K562 (cell line): ENCODE measurements at regions not wholly inside any gene's neighbourhood (a gene's known extent, or its start where the extent isn't known, plus 50 kb on each side); places are given as distances from the start of the nearest gene placed in this dataset.
A peak's percentile ranks its signal among the peaks of the same experiment; 100 is the strongest.

Source experiments
- ATAC-seq: fragments of 200-7000 bp; cut with Tn5 transposase; 3 replicates; pipeline ENCODE4 v1.9.1; 2020; ENCODE audit warnings: moderate library complexity
- BruUV-seq: library from RNA; stranded (reverse); fragments of 400-500 nt; replicated peaks from 2 replicates; lab custom pipeline; 2021; lab: Mats Ljungman, UMichigan
- CTCF ChIA-PET: fragments of 300-600 bp; formaldehyde crosslinking; extraction: SDS; loops from one replicate; lab custom pipeline; 2021; ENCODE audit warnings: low intra/inter-chr PET ratio; lab: Yijun Ruan, JAX
- POLR2A ChIA-PET: fragments of 300-600, 350-650 bp; sonication (Branson Sonifier 250); formaldehyde crosslinking; extraction: SDS; loops from one replicate; lab custom pipeline; 2021; ENCODE audit warnings: antibody characterized with exemption, inconsistent platforms; lab: Yijun Ruan, JAX
- DNase-seq, 4 experiments: peaks; one replicate each; pipeline versions ENCODE4 v3.0.0 to v3.0.0-alpha.2; 2011 to 2018; ENCODE audit warnings: low spot score in 3 of 4, mixed read lengths in 3 of 4; ENCODE audit errors: extremely low read depth in 1 of 4
- FAIRE-seq: peaks from 2 replicates; lab custom pipeline; 2011; peaks lifted over from hg19 to GRCh38; lab: Jason Lieb, UNC
- H2AFZ ChIP-seq: 2 replicates; pipeline ENCODE4 v1.6.0; 2011; ENCODE audit warnings: low read depth, low read length, control low read depth, inconsistent platforms
- H3K27ac ChIP-seq: fragments of 200-600 bp; 3 replicates; pipeline ENCODE4 v1.8.0; 2011; ENCODE audit warnings: low read depth, mild to moderate bottlenecking, control low read depth, inconsistent platforms, low read length, moderate library complexity, mixed read lengths; ENCODE audit errors: extremely low read depth
- H3K27me3 ChIP-seq, 2 experiments: fragments of 300-600 bp in 1 of 2; 2 replicates in 1 of 2; 3 replicates in 1 of 2; pipeline versions ENCODE4 v1.6.0 to v1.8.0; 2011; ENCODE audit warnings: inconsistent platforms in 2 of 2, low read length in 2 of 2, mild to moderate bottlenecking in 1 of 2, mixed read lengths in 1 of 2, moderate library complexity in 1 of 2; ENCODE audit not compliant: control insufficient read depth in 2 of 2, insufficient read depth in 2 of 2
- H3K36me3 ChIP-seq: fragments of 300-600 bp; 3 replicates; pipeline ENCODE4 v1.8.0; 2011; ENCODE audit warnings: mild to moderate bottlenecking, low read length, inconsistent platforms; ENCODE audit not compliant: control insufficient read depth, insufficient read depth
- H3K4me1 ChIP-seq, 2 experiments: fragments of 200-600 bp in 1 of 2; replicated peaks in 1 of 2; 2 replicates in 1 of 2; 3 replicates in 1 of 2; pipeline versions ENCODE4 v1.5.1 to v1.8.0; 2011; ENCODE audit warnings: inconsistent platforms in 2 of 2, low read length in 2 of 2, mild to moderate bottlenecking in 1 of 2, mixed read lengths in 1 of 2, moderate library complexity in 1 of 2; ENCODE audit not compliant: control insufficient read depth in 2 of 2, insufficient read depth in 2 of 2
- H3K4me2 ChIP-seq: 2 replicates; pipeline ENCODE4 v1.6.1; 2011; ENCODE audit warnings: low read length, control low read depth, inconsistent platforms, mixed read lengths; ENCODE audit not compliant: insufficient read depth
- H3K4me3 ChIP-seq: fragments of 200-600 bp; sonication (generic), shearing (Covaris generic); 2 replicates; pipeline ENCODE4 v1.5.1; 2016; ENCODE audit warnings: control low read depth, inconsistent platforms
- H3K79me2 ChIP-seq: fragments of 200-600 bp; 3 replicates; pipeline ENCODE4 v1.8.0; 2011; ENCODE audit warnings: low read length, inconsistent platforms; ENCODE audit not compliant: control insufficient read depth, insufficient read depth
- H3K9ac ChIP-seq, 2 experiments: 2 replicates each; pipeline versions ENCODE4 v1.6.0 to v1.6.1; 2011; ENCODE audit warnings: low read depth in 2 of 2, low read length in 2 of 2, control low read depth in 1 of 2, inconsistent platforms in 1 of 2, mild to moderate bottlenecking in 1 of 2, mixed read lengths in 1 of 2; ENCODE audit not compliant: insufficient read depth in 1 of 2
- H3K9me1 ChIP-seq: one replicate; pipeline ENCODE4 v1.6.0; 2011; ENCODE audit warnings: inconsistent platforms, mild to moderate bottlenecking, low read length, moderate library complexity; ENCODE audit not compliant: control insufficient read depth, insufficient read depth
- H3K9me3 ChIP-seq: replicated peaks from 2 replicates; pipeline ENCODE4 v1.5.1; 2011; ENCODE audit warnings: low read depth, low read length, inconsistent platforms; ENCODE audit not compliant: control insufficient read depth, insufficient read depth
- H4K20me1 ChIP-seq: replicated peaks from 2 replicates; pipeline ENCODE4 v1.6.1; 2011; ENCODE audit warnings: low read length, inconsistent platforms, mixed read lengths; ENCODE audit not compliant: control insufficient read depth, insufficient read depth
- ATF3 ChIP-seq, 2 experiments: fragments of 450-650 bp in 1 of 2; sonication (generic) in 1 of 2; formaldehyde crosslinking in 1 of 2; IDR thresholded peaks in 1 of 2; conservative IDR thresholded peaks in 1 of 2; 2 replicates each; pipeline versions ENCODE4 v1.6.1 to v1.8.1; 2016 to 2023; ENCODE audit warnings: mild to moderate bottlenecking in 2 of 2, moderate library complexity in 2 of 2, inconsistent platforms in 1 of 2, missing genetic modification reagents in 1 of 2
- BCOR ChIP-seq: fragments of 450-650 bp; IDR thresholded peaks from 2 replicates; pipeline ENCODE4 v1.6.1; 2016
- BRF1 ChIP-seq: IDR thresholded peaks from 3 replicates; pipeline ENCODE4 v1.6.1; 2011; ENCODE audit warnings: borderline replicate concordance, mild to moderate bottlenecking; ENCODE audit not compliant: insufficient read length; ENCODE audit errors: extremely low read depth
- ESRRA ChIP-seq: fragments of 450-650 bp; IDR thresholded peaks from 2 replicates; pipeline ENCODE4 v1.6.1; 2014; ENCODE audit warnings: low read depth, mild to moderate bottlenecking, moderate library complexity, borderline replicate concordance
- FOSL1 ChIP-seq: fragments of 200-800 bp; sonication (Bioruptor generic); conservative IDR thresholded peaks from 2 replicates; pipeline ENCODE4 v1.6.1; 2016; ENCODE audit warnings: missing genetic modification characterization, missing compliant biosample characterization
- HDAC2 ChIP-seq: fragments of 450-650 bp; IDR thresholded peaks from 2 replicates; pipeline ENCODE4 v1.6.1; 2016; ENCODE audit warnings: mild to moderate bottlenecking
- JUN ChIP-seq, 2 experiments: sonication (generic) in 1 of 2; formaldehyde crosslinking in 1 of 2; IDR thresholded peaks; 2 replicates each; pipeline versions ENCODE4 v1.6.1 to v1.8.0; 2012 to 2022; ENCODE audit warnings: borderline replicate concordance in 2 of 2, mild to moderate bottlenecking in 2 of 2, improper control_type of control experiment in 1 of 2, low read depth in 1 of 2, low read length in 1 of 2, missing genetic modification reagents in 1 of 2
- MEF2A ChIP-seq: IDR thresholded peaks from 2 replicates; pipeline ENCODE4 v1.6.1; 2011; ENCODE audit warnings: low read depth, mild to moderate bottlenecking, low read length, moderate library complexity; ENCODE audit not compliant: control insufficient read depth
- PHTF2 ChIP-seq: fragments of 250-450 bp; sonication (Bioruptor Pico); IDR thresholded peaks from 2 replicates; pipeline ENCODE4 v1.5.0; 2021; ENCODE audit warnings: mild to moderate bottlenecking
- RAD51 ChIP-seq: fragments of 450-650 bp; IDR thresholded peaks from 2 replicates; pipeline ENCODE4 v1.7.1; 2016; ENCODE audit warnings: low read depth, mild to moderate bottlenecking, borderline replicate concordance
- RBM25 ChIP-seq: fragments of 200-400 bp; formaldehyde crosslinking; IDR thresholded peaks from 2 replicates; pipeline ENCODE4 v1.6.1; 2018; ENCODE audit warnings: low read length, low read depth, moderate library complexity; ENCODE audit not compliant: severe bottlenecking
- SMARCA5 ChIP-seq: fragments of 450-650 bp; IDR thresholded peaks from 2 replicates; pipeline ENCODE4 v1.6.1; 2016
- SP1 ChIP-seq: sonication (generic); formaldehyde crosslinking; IDR thresholded peaks from 2 replicates; pipeline ENCODE4 v1.8.1; 2022; ENCODE audit warnings: mild to moderate bottlenecking, missing genetic modification reagents
- ZFP36 ChIP-seq: fragments of 150-350 bp; IDR thresholded peaks from 2 replicates; pipeline ENCODE4 v1.6.1; 2018; ENCODE audit warnings: low read length, low read depth; ENCODE audit not compliant: partially characterized antibody
- ZNF316 ChIP-seq: fragments of 450-650 bp; IDR thresholded peaks from 2 replicates; pipeline ENCODE4 v1.6.1; 2016
- ZNF589 ChIP-seq: fragments of 200-800 bp; sonication (Bioruptor generic); IDR thresholded peaks from 2 replicates; pipeline ENCODE4 v1.6.1; 2016; ENCODE audit warnings: low read depth, missing genetic modification characterization, missing compliant biosample characterization
- WGBS: fragments of 100-300 bp; shearing (Covaris generic); methylation state at CpG from one replicate; pipeline ENCODE4 v1.1.6; 2016; ENCODE audit warnings: low coverage, mixed read lengths; ENCODE audit not compliant: insufficient coverage; ENCODE audit errors: missing lambda C conversion rate; 5-methylcytosine and 5-hydroxymethylcytosine counted together
- in situ Hi-C: fragments of 300-500 bp; cut with MboI; formaldehyde crosslinking; loops from 4 replicates; pipeline ENCODE4 v1.15.0; 2018; ENCODE audit warnings: inconsistent platforms, mixed read lengths
- intact Hi-C: fragments of 100-400 bp; cut with micrococcal nuclease; formaldehyde crosslinking; loops from 2 replicates; pipeline ENCODE4 v1.14.2; 2022
- TF ChIP-seq, protein P1 (sequence below): IDR thresholded peaks from 2 replicates; pipeline ENCODE4 v1.6.1; 2014; ENCODE audit warnings: antibody characterized with exemption

DNA sequence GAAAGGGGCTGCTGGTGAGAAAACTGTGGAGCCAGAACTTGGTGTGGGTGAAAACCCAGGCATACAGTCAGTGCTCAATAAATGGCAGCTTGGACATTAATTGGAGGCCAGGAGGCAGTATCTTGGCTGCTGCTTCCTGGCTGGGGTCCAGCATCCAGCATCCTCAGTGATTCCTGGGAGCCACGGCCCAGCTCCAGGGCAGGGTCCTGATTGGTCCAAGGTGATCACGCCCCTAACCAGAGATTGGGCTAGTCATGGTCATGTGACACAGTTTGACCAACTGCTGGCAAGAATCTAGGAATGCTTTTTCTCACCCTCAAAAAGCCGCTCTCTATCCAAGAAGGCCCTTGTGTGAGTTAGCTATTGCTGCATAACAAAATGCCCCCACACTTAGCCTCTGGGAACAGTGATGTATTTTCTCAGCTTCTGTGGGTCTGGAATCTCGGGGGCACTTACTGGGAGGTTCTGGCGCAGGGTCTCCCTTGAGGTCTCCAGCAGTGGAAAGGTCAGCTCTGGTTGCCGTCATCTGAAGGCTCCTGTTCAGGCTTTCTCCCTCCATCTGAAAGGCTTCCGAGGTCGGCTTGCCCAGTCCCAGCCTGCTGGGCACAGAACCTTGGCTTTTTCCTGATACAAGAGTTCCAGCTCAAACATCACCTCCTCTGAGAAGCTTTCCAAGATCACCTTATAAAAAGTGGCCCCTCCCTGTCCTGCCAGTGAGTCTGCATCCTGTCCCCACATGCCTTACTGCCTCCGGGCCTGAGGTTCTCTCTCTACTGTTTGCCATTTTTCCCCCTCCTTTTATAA, 119.2 kb upstream of the NCOR2 start (continued):
- TF ChIP-seq RAD51: peak; percentile 80

GRCh38 chr12:124685689-124686369, 118.4 kb upstream of the NCOR2 start:
- Histone ChIP-seq H3K36me3 (no peaks in the 10 kb centered on the region), H3K4me2 (peak overlapping the region; percentile 11; the same call in 1 of the 2 replicates), H3K9me3 (no peaks in the 10 kb centered on the region), H3K9me1 (no peaks in the 10 kb centered on the region), H4K20me1 (no peaks in the 10 kb centered on the region; the same call in 1 of the 2 replicates), H3K27ac (no peak overlapping the region), H3K79me2 (no peaks in the 10 kb centered on the region), H3K4me1 (peaks cover 19 to 21% of the 10 kb centered on the region in 2 experiments), H3K9ac (no peak overlapping the region), H2AFZ (no peak overlapping the region), H3K4me3 (no peak overlapping the region), H3K27me3 (peaks cover 2 to 33% of the 10 kb centered on the region in 2 experiments; a peak in 4 of 5 replicates)
- BruUV-seq: no TSS peak
- ATAC-seq (no peak), DNase-seq (no peak), FAIRE-seq (peak; percentile 42)
- WGBS: 16% methylated on average over 18 of the region's 18 CpGs
- in situ Hi-C loops (no loop called here), intact Hi-C loops (loop anchor here (10.0 kb wide), 1 partner anchor 361 kb away; no protein-coding TSS in a partner anchor)
- ChIA-PET POLR2A (interaction anchor here (0.7 to 1.7 kb wide), 2 partner anchors 8 to 10 kb away, joined by 3 to 4 read pairs; no protein-coding TSS in a partner anchor), CTCF (no interaction called here)
- TF ChIP-seq ZNF589 (CRISPR knock-in tag) (0 out of 2 replicates have a peak, but pooled peaks have one; percentile 55), PHTF2 (CRISPR knock-in tag) (no peak), BCOR (peak; percentile 70; the same call in 1 of the 2 replicates), MEF2A (0 out of 2 replicates have a peak, but pooled peaks have one; percentile 15), RBM25 (peak; percentile 35), HDAC2 (0 out of 2 replicates have a peak, but pooled peaks have one; percentile 13), JUN (IDR thresholded peaks at IDR 0.05; ENCODE audit: borderline replicate concordance, low read depth, low read length) (peak; percentile 71; the same call in 1 of the 2 replicates), JUN (CRISPR knock-in tag; IDR thresholded peaks at IDR 0.05; ENCODE audit: borderline replicate concordance) (0 out of 2 replicates have a peak, but pooled peaks have one; percentile 31), BRF1 (no peak), ZNF316 (no peak), ZFP36 (peak; percentile 77), SMARCA5 (peak; percentile 66; the same call in 1 of the 2 replicates), ESRRA (peak; percentile 67), SP1 (no peak), FOSL1 (peak; percentile 60; the same call in 1 of the 2 replicates), ATF3 (IDR thresholded peaks at IDR 0.05) (peak; percentile 93), ATF3 (CRISPR knock-in tag; conservative IDR thresholded peaks at IDR 0.05) (no peak)
- TF ChIP-seq, protein P1, sequence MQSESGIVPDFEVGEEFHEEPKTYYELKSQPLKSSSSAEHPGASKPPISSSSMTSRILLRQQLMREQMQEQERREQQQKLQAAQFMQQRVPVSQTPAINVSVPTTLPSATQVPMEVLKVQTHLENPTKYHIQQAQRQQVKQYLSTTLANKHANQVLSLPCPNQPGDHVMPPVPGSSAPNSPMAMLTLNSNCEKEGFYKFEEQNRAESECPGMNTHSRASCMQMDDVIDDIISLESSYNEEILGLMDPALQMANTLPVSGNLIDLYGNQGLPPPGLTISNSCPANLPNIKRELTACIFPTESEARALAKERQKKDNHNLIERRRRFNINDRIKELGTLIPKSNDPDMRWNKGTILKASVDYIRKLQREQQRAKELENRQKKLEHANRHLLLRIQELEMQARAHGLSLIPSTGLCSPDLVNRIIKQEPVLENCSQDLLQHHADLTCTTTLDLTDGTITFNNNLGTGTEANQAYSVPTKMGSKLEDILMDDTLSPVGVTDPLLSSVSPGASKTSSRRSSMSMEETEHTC: no peak
